Hypothalamus (tissue), 51 donors: ENCODE measurements at regions not wholly inside any gene's neighbourhood (a gene's known extent, or its start where the extent isn't known, plus 50 kb on each side); places are given as distances from the start of the nearest gene placed in this dataset.
"Not testable (repeated sequence)": the region's sequence is repeated elsewhere in the genome, so short reads cannot be mapped to it uniquely, and the experiment has no call there.

Experiments used
- DNase-seq, 51 donors: peaks; one replicate each; lab custom pipeline; 2025; lab: John Stamatoyannopoulos, UW

DNA sequence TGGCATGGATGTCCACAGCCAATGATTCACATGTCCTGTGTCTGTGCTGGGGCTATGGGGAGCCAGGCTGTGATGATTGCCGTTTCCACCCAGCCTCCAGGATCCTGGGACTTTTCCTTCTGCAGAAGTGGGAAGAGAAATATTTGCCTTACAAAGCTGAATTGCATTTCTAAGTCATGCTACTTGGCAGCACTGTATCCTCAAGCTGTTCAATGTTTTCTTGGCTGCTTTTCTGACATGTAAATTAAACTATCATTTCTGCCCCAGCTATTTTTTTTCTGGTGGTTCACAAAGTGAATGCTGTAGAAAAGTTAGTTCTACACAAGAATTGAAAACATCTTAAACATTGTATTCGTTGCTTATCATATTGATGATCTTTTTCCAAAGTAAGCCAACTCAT is 51.9 kb upstream of the TCERG1L start:
- DNase-seq = no peak

DNA sequence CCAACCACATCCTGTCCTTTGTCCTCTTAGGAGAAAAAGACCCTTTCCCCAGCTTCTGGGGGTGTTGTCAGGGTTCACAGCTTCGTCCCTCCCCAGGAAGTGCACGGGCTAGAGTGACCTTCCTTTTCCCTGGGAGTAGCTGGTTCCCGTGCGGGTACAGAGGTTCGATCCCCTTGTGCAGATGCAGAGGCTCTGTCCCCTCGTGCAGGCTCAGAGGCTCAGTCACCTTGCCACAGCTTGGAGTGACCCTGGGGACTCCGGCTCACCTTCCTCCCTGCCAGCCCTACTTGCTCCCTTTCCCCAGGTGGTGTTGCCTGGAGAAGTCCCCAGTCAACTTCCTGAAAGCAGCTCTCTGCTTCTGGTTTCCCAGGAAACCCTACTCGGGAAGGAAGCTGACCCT is 60.0 kb upstream of the TCERG1L start:
- DNase-seq = no peak

DNA sequence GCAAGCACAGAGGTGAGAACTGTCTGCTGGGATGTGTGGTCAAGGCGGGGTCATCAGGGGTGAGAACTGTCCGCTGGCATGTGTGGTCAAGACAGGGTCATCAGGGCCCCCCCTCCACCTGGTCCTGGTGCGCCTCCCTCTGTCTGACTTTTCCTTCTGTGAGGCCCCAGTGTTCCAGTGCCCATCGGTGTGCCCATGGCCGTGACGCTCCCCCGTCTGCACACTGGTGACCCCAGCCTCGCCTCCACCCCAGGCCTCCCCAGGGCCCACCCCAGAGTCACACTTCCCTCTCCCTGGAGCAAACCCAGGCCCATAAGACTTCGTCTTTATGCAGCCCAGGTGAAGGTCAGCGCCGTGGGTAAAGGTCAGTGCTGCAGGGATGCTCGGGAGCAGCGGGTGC is 70.1 kb upstream of the TCERG1L start:
- no peak for DNase-seq

DNA sequence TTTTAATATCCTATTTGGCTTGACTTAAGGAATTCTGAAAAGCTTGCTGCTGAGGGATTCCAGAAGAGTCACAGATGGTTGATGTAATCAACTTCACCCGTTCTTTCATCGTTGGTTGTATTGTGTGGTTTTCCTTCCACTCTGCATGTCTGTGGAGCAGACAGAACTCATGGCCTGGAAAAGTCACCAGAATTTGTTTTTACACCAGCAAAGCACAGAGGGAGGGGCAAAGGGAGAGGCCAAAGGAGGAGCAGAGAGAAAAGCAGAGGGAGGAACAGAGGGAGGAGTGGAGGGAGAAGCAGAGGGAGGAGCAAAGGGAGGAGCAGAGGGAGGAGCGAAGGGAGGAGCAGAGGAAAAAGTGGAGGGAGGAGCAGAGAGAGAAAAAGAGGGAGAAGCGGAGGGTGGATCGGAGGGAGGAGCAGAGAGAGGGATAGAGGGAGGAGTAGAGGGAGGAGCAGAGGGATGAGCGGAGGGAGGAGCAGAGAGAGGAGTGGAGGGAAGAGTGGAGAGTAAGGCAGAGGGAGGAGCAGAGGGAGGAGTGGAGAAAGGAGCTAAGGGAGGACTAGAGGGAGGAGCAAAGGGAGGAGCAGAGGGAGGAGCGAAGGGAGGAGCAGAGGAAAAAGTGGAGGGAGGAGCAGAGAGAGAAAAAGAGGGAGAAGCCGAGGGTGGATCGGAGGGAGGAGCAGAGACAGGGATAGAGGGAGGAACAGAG is 73.8 kb upstream of the TCERG1L start:
- not testable (repeated sequence) for DNase-seq

DNA sequence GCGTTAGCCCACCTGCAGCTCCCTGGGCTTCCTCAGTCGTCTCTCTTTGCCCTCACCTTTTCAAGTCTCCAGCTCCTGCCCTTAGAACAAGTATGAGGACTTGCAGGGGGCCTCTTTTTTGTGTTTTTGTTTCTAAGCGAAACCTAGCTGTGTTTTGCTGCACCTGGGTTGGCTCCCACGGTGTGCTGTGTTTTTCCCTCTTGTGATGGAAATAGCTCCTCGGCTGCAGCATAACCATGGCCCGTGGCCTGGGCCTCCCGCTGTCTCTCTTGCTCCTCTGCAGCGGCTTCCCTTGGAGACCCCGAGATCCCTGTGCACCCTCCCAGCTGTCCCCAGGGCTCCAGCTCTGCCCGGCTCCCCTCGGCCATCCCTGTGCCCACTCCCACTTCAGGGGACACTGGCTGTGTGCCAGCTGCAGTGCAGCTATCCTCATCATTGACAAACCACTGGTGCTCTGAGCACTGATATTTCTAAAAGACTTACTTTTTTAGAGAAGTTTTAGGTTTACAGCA is 75.6 kb upstream of the TCERG1L start:
- no peak for DNase-seq

DNA sequence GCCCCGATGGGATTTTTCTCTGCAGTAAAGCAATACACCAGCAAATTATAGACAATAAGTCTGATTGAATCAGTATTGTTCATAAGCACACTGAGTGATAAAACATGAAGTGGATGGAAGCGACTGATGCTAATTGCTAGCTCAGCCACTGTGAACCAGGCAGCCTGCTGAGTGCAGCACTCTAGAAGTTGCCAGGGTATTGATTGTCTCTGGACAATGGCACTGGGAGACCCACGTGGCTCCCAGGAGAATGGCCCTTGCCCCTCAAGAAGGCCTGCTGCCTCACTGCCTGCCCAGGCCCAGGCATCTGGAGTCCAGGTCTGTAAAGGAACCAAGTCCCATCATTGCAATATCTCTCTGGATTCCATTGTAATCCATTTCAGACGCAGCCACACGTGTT is 80.4 kb upstream of the TCERG1L start:
- no peak for DNase-seq

DNA sequence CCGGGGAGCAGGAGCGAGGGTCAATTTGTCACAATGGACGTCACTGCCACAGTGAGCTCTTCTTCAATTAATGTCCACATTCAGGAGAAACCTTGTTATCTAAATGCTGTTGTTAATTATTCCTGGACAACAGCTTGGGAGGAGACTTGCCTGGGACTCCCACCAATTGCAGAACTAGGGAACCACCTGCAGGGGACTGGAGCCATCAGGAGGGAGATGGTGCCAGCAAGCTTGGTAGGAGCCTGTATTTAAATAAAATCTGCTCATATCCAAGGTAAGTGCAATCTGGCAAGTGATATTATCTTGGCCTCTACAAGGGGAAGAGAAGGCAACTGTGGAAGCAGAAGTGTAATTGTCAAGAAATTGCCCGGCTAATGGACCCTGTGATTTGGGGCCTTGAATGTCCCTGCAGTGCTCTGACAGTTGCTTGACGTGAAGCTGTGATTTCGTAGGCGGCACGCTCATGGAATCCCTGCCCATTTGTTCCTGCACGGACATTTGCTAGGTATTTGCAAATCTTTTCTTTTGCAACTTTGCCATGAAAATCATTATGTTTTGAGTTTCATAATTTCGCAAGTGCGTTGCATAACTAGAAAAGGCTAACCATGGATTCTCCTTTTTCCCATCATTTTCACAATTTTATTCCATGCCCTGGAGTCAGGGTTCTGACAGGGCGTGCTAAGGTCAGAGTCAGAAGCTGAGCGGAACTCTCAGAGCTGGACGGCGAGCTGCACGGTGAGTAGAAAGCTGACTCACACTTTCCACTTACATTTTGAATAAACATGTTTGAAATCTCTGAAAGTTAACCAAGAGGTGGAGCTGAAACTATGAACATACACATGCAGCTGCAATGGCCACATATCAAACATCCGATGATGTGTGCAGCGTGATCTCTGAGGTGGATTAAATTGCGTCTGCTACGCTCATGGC is 84.9 kb upstream of the TCERG1L start:
- DNase-seq = no peak

DNA sequence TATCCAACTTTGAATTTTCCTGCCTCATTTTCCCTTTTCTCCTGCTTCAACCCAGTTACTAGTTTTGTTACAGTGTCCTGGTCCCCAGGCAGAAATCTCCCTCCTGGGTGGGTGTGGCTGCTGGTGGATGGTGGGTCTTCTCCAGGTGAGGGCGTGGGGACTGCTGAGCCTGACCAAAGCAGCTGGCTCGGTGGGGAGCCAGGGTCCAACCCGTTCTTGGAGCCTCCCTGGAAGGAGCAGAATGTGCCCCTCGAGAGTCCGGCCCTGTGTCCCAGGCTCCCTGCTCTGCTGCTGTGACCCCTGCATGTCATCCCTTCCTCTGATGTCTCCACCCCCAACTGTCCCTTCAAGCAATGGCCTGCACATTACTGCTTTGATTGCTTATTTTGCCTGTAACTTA is 86.6 kb upstream of the TCERG1L start:
- no peak for DNase-seq

DNA sequence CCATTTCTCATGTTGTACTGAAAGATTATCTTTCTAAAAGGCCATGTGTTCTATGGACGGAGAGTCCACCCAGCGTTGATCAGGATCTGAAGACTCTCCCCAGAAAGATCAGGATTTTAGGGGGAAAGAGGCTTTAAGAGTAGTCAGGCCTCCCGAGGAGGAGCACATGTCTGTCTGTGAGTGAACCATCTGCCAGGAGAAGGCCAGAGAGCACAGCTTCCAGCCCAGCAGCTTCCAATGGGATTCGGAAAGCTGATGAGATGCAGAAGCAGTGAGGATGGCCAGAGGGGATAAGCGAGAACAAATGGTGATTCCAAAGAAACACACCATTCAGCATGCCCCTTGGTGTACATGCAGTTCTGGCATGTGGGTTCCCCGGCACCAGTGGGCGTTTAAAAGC is 88.5 kb upstream of the TCERG1L start:
- no peak for DNase-seq

DNA sequence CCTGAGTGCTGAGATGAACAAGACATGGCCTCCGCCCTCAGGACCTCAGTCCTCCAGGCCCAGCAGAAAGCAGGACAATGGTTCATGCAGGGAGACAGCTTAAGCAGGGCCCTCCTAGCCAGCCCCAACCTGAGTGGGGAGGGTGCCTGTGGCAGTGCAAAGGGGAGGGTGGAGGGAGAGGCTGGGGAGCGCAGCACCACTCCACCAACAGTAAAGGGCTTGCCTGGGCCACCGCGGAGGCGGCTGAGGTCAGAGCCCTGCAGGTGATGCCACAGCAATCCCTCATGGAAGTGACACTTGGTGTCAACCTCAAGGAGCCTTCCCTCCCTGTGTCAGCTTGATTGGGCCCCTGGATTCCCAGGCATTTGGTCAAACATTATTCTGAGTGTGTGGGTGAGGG is 89.0 kb upstream of the TCERG1L start:
- DNase-seq = no peak

DNA sequence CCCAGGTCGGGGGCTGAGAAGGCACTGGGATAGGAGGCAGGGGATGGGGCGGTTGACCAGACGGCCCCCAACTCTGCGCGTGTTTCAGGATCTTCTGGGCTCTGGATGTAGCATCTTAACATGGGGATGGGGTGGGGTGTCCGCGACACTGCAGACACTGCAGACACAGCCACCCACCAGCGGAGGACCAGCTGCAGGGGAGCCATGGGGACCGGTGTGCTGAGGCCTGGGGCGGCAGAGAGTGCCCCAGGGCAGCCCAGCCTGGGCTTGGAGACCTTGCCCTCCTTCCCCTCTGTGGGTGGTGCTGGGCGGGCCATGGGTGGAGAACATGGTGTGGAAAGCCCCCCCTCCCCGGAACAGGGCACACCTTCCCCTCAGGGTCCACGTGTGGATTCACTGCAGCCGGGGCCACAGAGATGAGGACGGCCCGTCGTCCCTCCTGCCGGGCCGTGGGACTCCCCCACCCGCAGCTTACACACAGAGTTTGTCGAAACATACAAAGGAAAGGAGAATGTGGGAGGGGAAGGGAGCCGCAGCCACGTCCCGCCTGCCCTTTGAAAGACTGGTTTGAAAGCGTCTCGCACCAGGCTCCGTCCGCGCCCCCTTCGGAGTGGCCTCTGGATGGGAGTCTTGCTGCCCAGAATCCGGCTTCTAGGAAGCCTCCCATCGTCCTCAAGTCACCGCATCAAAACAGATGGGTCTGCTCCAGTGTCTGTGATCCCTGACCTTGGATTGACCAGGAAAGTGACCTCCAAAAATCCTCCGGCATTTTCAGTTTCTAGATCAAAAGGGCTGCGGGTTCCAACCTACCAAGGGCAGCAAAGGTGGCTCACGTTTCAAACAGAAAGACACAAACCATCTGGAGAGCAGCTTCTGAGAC is 91.5 kb upstream of the TCERG1L start:
- DNase-seq = no peak

DNA sequence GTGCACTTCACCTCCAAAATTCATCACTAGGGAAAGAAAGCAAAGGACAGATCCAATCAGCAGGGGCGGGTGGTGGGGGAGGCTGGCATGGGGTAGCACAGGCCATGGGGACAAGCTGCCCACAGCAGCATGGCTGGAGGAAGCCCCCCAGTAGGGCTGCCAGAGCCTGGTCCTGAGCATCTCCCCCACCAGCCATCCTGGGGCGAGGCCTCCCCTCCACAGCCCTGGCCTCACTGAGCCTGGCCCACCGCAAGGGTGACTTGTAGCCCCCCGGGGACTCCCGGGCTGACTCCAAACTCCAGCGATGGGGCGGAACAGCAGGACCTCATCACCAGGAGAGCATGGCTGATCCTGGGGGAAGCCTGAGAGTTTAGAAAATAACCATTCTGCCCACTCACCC is 92.4 kb upstream of the TCERG1L start:
- no peak for DNase-seq

DNA sequence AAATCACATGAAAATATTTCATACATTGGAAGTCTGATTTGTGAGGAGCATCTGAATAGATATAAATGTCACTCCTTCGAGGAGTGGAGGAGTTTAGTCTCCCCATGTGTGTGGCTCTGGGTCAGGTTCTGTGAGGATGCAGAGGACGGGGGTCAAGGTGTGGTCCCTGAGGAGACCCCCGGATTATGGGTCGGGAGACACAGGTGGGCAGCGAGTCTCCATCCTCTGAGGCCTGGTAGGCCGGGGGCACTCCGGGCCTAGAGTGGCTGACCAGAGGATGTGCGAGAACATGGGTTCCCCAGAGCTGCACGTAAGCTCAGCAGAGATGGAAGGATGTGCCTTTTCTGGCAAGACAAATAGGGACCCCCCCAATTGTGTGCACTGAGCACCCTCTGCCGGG is 93.4 kb upstream of the TCERG1L start:
- no peak for DNase-seq

DNA sequence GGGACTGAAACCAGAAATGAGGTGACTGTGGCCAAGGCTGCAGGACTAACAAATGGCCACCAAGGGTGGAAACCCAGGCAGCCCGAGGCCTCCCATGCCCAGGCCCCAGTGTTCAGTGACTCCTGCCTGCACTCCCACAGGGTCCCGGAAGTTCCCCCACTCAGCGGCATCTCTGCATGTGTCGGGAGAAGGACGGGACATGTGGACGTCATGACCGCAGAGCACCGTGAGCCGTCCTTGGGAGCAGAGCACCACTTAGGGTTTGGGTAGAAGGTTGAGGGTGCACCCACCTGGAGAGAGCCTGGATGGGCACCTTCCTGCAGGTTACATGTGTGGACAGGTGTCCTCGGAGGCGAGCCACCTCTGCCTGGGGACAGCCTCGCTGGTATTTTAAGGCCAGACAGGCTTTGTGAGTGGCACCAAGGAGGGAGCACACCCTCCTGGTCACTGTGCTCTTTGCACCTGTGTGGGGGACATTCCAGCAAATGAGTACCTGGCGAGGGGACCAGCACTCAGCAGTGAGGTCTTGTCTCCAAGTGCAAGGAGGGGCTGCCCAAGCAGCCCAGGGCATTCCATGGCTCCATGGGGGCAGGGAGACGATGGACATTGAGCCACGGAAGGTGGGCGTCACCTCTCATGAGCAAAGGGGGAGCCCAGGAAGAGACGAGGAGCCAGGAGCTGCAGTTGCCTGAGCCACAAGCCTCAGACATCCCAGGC is 95.3 kb upstream of the TCERG1L start:
- DNase-seq = no peak

DNA sequence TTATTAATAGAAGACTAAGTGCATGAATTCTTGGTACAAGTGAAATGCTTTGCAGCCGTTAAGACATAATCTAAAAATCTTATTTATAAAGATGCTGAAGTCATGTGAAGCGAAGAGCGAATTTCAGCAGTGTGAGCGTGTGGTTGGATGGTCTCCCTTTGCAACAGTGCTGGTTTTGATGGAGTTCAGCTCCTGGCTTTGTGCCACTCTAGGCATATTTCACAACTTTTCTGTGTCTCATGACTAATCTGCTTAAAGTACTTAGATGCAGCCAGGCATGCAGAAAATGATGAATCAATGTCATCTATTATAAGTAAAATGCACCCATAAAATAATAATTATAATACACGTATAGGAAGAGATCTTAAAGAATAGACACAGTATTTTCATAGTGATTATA is 107.2 kb upstream of the TCERG1L start:
- DNase-seq = no peak

DNA sequence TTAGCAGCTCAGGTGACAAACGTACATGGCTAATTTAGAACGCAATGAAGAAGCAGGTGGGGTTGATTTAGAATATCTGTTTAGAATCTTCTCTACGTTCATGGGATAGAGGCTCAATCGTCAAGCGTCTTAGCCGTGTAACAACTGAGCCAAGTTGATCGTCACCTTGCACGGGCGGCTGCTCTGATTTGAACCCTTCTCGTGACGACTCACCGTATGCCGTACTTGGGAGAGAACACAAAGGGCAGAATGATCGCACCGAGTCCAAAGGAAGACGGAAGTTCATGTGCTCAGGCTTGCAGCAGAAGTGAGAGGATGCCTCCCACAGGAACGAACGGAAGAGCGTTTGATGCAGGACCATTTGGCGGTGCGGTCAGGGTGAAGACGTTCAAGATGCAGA is 108.3 kb upstream of the TCERG1L start:
- DNase-seq = no peak

DNA sequence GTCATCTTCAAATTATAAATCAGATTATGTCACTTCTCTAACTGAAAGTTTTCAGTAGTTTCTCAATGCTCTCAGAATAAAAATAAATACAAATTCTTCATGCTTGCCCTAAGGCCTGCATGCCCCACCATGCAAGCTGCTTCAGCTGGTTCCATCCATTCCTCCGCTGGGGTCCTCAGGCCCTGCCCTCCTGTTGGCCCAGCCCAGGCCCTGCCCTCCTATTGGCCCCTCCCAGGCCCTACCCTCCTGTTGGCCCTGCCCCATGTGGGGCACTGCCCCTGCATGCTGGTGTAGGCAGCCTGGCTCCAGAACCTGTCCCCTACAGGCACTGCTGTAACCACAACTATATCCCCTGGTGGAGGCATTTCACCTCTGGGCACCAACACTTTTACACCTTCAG is 109.3 kb upstream of the TCERG1L start:
- DNase-seq = no peak

DNA sequence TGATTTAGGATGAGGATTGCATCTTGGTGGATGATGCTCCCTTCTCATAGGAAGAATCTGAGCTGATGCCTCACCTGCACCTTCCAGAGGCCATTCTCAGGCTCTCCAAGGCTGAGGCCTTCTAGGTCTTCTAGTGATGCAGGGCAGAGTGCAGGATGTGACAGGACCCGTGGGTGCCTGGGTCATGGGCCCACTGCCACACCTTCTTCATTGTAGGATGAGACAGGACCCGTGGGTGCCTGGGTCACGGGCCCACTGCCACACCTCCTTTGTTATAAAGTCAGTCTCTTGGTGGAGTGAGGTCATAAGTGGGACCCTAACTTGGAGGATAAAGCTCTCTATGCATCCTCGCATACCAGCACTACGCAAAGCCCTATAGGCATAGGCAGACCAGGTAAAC is 109.9 kb upstream of the TCERG1L start:
- no peak for DNase-seq

DNA sequence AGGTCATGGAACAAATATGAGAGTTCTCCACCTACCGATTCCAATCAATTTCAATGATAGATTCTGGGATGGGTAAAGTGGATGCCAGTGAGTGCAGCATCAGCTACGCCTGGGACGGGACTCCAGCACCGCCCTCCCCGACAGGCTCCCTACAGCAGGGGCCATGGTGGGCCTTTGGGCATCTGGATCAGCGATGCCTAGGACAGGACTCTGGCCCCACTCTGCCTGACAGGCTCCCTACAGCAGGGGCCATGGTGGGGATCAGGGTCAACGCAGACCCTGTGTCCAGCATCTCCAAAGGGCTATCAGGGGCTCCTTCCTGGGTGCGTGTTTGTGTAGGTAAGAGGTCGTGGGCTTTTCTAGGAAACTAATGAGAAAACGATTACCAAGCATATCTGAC is 111.2 kb upstream of the TCERG1L start:
- no peak for DNase-seq

DNA sequence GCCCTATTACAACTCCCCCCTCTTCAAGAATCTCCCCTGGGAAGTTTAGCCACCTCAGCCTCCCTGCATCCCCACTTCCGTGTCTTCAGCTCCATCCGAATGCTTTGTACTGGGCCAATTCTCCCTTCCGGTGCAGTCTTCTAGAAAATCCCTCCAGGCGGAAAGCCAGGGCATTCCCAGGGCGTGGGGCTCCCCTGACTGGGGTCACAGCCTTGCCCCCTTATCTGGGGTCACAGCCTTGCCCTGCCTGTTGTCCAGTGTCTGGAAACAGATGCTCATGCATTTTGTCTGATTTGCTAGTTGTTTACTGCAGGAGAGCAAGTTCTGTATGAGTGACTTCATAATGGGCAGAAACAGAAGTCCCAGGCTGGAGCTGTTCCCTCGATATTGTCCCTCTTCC is 112.5 kb upstream of the TCERG1L start:
- no peak for DNase-seq
